Lung (tissue), 11 donors: ENCODE measurements at regions not wholly inside any gene's neighbourhood (a gene's known extent, or its start where the extent isn't known, plus 50 kb on each side); places are given as distances from the start of the nearest gene placed in this dataset.
A peak's percentile ranks its signal among the peaks of the same experiment; 100 is the strongest.

Source experiments
- ATAC-seq: fragments of 200-7000 bp; cut with Tn5 transposase; one replicate; pipeline ENCODE4 v1.9.1; 2020; ENCODE audit warnings: moderate number of reproducible peaks; ENCODE audit not compliant: insufficient read depth, low FRiP score
- DNase-seq, 3 donors: peaks; one replicate each; pipeline ENCODE4 v3.0.0-alpha.2; 2013 to 2017
- H3K27ac ChIP-seq, 2 donors: one replicate each; pipeline ENCODE4 v1.5.1; 2013; ENCODE audit warnings: mild to moderate bottlenecking in 2 of 2, moderate library complexity in 2 of 2, control low read depth in 1 of 2, inconsistent platforms in 1 of 2, low read depth in 1 of 2, low read length in 1 of 2
- H3K27me3 ChIP-seq, 3 donors: one replicate each; pipeline ENCODE4 v1.5.1; 2013; ENCODE audit warnings: low read length in 2 of 3; ENCODE audit not compliant: control insufficient read depth in 3 of 3, insufficient read depth in 3 of 3
- H3K36me3 ChIP-seq, 4 donors: one replicate each; pipeline ENCODE4 v1.5.1; 2013; ENCODE audit warnings: low read length in 4 of 4, mild to moderate bottlenecking in 1 of 4, moderate library complexity in 1 of 4; ENCODE audit not compliant: control insufficient read depth in 4 of 4, insufficient read depth in 4 of 4
- H3K4me1 ChIP-seq, 5 donors: one replicate each; pipeline ENCODE4 v1.5.1; 2013; ENCODE audit warnings: low read length in 5 of 5, mild to moderate bottlenecking in 2 of 5, moderate library complexity in 1 of 5; ENCODE audit not compliant: control insufficient read depth in 5 of 5, insufficient read depth in 5 of 5
- H3K4me3 ChIP-seq: one replicate; pipeline ENCODE4 v1.5.1; 2013; ENCODE audit warnings: mild to moderate bottlenecking, control low read depth, moderate library complexity
- H3K9ac ChIP-seq, 2 donors: one replicate each; pipeline ENCODE4 v1.5.1; 2013; ENCODE audit warnings: low read length in 2 of 2, control low read depth in 1 of 2; ENCODE audit not compliant: insufficient read depth in 1 of 2
- H3K9me3 ChIP-seq, 4 donors: one replicate each; pipeline ENCODE4 v1.5.1; 2013; ENCODE audit warnings: low read length in 3 of 4, mild to moderate bottlenecking in 1 of 4, moderate library complexity in 1 of 4; ENCODE audit not compliant: control insufficient read depth in 4 of 4, insufficient read depth in 3 of 4
- WGBS, 2 donors: extraction: QIAGEN DNeasy Blood & Tissue Kit; methylation state at CpG; one replicate each; pipeline ENCODE4 v1.1.7; 2013; 5-methylcytosine and 5-hydroxymethylcytosine counted together
- TF ChIP-seq, protein P1 (sequence below): IDR thresholded peaks from 2 replicates; pipeline ENCODE4 v1.5.1; 2012; ENCODE audit warnings: mild to moderate bottlenecking; ENCODE audit errors: control extremely low read depth, extremely low read depth
- donor health status: control.
- donor health status: control.
- donor health status: Bipolar disorder and iron deficiency.
- donor health status: healthy.
- donor health status: DM: yes; HTN: yes; CAD: no.

DNA sequence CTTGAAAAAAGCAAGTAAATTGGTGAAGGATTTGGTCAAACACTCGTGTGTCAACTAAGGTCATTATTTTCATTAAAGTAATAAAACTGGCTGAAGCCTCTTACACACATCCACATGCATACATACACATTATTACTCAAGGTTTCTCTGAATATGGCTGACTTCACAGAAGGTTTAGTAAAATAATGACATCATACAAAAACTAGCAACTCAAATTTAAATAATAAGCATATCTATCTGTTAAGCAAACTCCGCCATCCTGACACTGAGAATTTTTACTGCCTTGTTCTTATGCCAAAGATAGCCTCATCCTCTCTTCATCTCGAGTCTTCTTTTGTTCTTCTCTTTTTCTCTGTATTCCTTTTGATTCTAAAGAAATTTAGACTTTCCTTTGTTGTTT is 739.1 kb downstream of the GBE1 start:
- Histone ChIP-seq H3K36me3 (no peaks in the 10 kb centered on the region), H3K4me1 (no peaks in the 10 kb centered on the region), H3K4me3 (no peak overlapping the region), H3K9me3 (peaks cover 0 to 3% (median 0%) of the 10 kb centered on the region in 4 donors), H3K27ac (no peak overlapping the region), H3K9ac (no peak overlapping the region), H3K27me3 (no peaks in the 10 kb centered on the region)
- WGBS, 2 donors, result 68 to 70% methylated on average over 3 of the region's 3 CpGs
- no peak for DNase-seq
- TF ChIP-seq, protein P1, sequence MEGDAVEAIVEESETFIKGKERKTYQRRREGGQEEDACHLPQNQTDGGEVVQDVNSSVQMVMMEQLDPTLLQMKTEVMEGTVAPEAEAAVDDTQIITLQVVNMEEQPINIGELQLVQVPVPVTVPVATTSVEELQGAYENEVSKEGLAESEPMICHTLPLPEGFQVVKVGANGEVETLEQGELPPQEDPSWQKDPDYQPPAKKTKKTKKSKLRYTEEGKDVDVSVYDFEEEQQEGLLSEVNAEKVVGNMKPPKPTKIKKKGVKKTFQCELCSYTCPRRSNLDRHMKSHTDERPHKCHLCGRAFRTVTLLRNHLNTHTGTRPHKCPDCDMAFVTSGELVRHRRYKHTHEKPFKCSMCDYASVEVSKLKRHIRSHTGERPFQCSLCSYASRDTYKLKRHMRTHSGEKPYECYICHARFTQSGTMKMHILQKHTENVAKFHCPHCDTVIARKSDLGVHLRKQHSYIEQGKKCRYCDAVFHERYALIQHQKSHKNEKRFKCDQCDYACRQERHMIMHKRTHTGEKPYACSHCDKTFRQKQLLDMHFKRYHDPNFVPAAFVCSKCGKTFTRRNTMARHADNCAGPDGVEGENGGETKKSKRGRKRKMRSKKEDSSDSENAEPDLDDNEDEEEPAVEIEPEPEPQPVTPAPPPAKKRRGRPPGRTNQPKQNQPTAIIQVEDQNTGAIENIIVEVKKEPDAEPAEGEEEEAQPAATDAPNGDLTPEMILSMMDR, result no peak
- no peak for ATAC-seq

DNA sequence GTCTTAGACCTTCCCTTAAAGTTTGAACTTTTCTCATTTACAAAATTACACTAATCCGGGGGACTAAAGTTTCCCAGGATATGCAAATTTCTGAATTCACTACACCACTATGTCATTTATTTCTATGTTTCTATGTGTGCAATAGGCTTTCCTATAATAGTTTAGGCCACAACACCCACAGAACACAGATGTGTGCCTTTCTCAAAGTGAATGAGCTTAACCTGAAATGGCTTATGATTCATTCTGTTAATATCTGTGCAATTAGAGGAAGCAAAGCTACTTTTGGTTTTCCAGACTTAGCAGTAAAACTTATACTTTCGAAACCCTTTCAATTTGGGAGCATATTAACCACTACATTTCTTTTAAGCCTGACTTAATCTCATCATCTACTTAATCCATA is 748.1 kb downstream of the GBE1 start:
- DNase-seq (no peak), ATAC-seq (no peak)
- WGBS, 2 donors, result 44 to 81% methylated on average over 2 of the region's 2 CpGs
- H3K4me1 ChIP-seq, result no peaks in the 10 kb centered on the region
- TF ChIP-seq, protein P1, result no peak
- no peak overlapping the region for H3K9ac ChIP-seq
- H3K27me3 ChIP-seq, result no peaks in the 10 kb centered on the region
- H3K4me3 ChIP-seq, result no peak overlapping the region
- no peaks in the 10 kb centered on the region for H3K36me3 ChIP-seq
- no peak overlapping the region for H3K27ac ChIP-seq
- H3K9me3 ChIP-seq, result peaks cover 0 to 4% (median 0%) of the 10 kb centered on the region in 4 donors

DNA sequence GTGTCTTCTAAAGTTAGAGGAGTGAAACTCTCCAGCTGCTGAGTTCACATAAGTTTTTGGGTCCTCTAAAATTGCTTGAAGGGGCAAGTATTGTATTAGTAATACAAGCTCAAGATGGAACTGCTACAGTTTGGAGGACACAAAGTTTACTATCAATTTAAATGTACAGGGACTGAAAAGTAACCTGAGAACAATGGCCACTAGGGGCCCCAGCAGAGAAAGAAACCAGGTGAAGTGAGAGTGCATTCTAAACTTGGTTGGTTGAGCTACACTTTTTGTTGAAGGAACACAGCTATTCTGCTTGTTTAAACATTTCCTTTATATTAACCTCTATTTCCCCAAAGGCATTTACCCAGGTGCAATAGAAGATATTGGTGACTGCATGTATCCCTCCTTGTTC is 755.5 kb downstream of the GBE1 start:
- TF ChIP-seq, protein P1, result no peak
- Histone ChIP-seq H3K36me3 (no peaks in the 10 kb centered on the region), H3K27me3 (no peaks in the 10 kb centered on the region), H3K27ac (no peak overlapping the region), H3K4me1 (no peaks in the 10 kb centered on the region), H3K4me3 (no peak overlapping the region), H3K9me3 (no peaks in the 10 kb centered on the region), H3K9ac (no peak overlapping the region)
- DNase-seq, result no peak
- no peak for ATAC-seq

DNA sequence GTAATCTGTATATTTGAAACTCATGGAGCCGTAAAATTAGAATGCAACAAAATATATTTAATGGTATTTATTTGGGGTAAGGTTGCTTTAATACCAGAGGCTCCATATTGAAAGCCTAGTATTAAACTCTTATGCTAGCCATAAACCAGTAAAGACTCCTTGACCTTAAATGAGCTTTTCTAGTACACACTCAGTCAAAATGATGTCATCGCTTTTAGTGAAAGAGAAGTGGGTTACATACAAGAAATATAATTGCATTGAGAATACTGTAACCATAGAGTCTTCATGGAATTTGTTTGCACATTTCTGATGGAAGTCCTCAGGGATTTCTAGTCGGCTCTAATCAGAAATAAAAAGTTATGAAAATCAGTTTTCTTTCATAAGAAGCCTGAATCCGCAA is 757.6 kb downstream of the GBE1 start:
- no peak for ATAC-seq
- Histone ChIP-seq H3K9ac (no peak overlapping the region), H3K4me1 (no peaks in the 10 kb centered on the region), H3K36me3 (no peaks in the 10 kb centered on the region), H3K9me3 (no peaks in the 10 kb centered on the region), H3K27ac (no peak overlapping the region), H3K4me3 (no peak overlapping the region), H3K27me3 (no peaks in the 10 kb centered on the region)
- peak in 2 of 3 donors; percentile 13 to 36 for DNase-seq
- TF ChIP-seq, protein P1, result no peak
- WGBS, 2 donors, result 77 to 85% methylated on average over 4 of the region's 4 CpGs
